ENCODE measurements at regions not wholly inside any gene's neighbourhood (a gene's known extent, or its start where the extent isn't known, plus 50 kb on each side); places are given as distances from the start of the nearest gene placed in this dataset.
A peak's percentile ranks its signal among the peaks of the same experiment; 100 is the strongest.

- no peak for TF ChIP-seq EZH2 (IDR thresholded peaks at IDR 0.05; ENCODE audit: insufficient read depth, poor library complexity, severe bottlenecking)
- TF ChIP-seq EZH2phosphoT487 (IDR thresholded peaks at IDR 0.05; ENCODE audit: insufficient read depth, low read depth), result no peak
- Histone ChIP-seq H3K4me1 (ENCODE audit: insufficient read depth) (no peaks in the 10 kb centered on the region), H2AFZ (no peak overlapping the region), H3K9me3 (ENCODE audit: low read depth) (no peaks in the 10 kb centered on the region), H4K20me1 (ENCODE audit: insufficient read depth) (no peaks in the 10 kb centered on the region), H3F3A (ENCODE audit: insufficient read depth) (no peaks in the 10 kb centered on the region), H3K27me3 (replicated peaks; ENCODE audit: insufficient read depth) (no peaks in the 10 kb centered on the region), H3K9ac (no peak overlapping the region), H3K27ac (no peak overlapping the region), H3K36me3 (ENCODE audit: low read depth) (no peaks in the 10 kb centered on the region), H3K9me2 (ENCODE audit: insufficient read depth) (no peaks in the 10 kb centered on the region), H3K79me2 (ENCODE audit: insufficient read depth) (no peaks in the 10 kb centered on the region), H3K4me3 (no peak overlapping the region), H3K4me2 (ENCODE audit: unreplicated experiment) (no peak overlapping the region)
- in situ Hi-C loops (cut with MboI), result no loop called here
- no peak for DNase-seq
These were observed 497.7 kb upstream of the MEF2C start for GRCh38 chr5:89380635-89381034.

- no peaks in the 10 kb centered on the region for H4K20me1 ChIP-seq (ENCODE audit: insufficient read depth)
- no peak overlapping the region for H3K4me3 ChIP-seq
- no peak overlapping the region for H3K4me2 ChIP-seq (ENCODE audit: unreplicated experiment)
- no peaks in the 10 kb centered on the region for H3K36me3 ChIP-seq (ENCODE audit: low read depth)
- WGBS, 2 experiments (ENCODE audit: low coverage in 1 of 2, low lambda C conversion rate in 2 of 2, missing lambda C conversion rate in 2 of 2), result 69 to 80% methylated on average over 13 of the region's 13 CpGs
- peak; percentile 18 for DNase-seq
- H3K9me3 ChIP-seq (ENCODE audit: low read depth), result no peaks in the 10 kb centered on the region
- H3K9me2 ChIP-seq (ENCODE audit: insufficient read depth), result no peaks in the 10 kb centered on the region
- no peak overlapping the region for H3K9ac ChIP-seq
- in situ Hi-C loops (cut with MboI), result no loop called here
- no peaks in the 10 kb centered on the region for H3K4me1 ChIP-seq (ENCODE audit: insufficient read depth)
- no peak overlapping the region for H2AFZ ChIP-seq
- no peak overlapping the region for H3K27ac ChIP-seq
- TF ChIP-seq EZH2phosphoT487 (IDR thresholded peaks at IDR 0.05; ENCODE audit: insufficient read depth, low read depth) (no peak), EZH2 (IDR thresholded peaks at IDR 0.05; ENCODE audit: insufficient read depth, poor library complexity, severe bottlenecking) (no peak)
- no peaks in the 10 kb centered on the region for H3F3A ChIP-seq (ENCODE audit: insufficient read depth)
- no peaks in the 10 kb centered on the region for H3K79me2 ChIP-seq (ENCODE audit: insufficient read depth)
- no peaks in the 10 kb centered on the region for H3K27me3 ChIP-seq (replicated peaks; ENCODE audit: insufficient read depth)
These were observed 494.9 kb upstream of the MEF2C start for GRCh38 chr5:89377767-89378455.

GRCh38 chr5:89374818-89375521, 492.0 kb upstream of the MEF2C start:
- Histone ChIP-seq H3K27me3 (replicated peaks; ENCODE audit: insufficient read depth) (no peaks in the 10 kb centered on the region), H3K79me2 (ENCODE audit: insufficient read depth) (no peaks in the 10 kb centered on the region), H3K9me2 (ENCODE audit: insufficient read depth) (no peaks in the 10 kb centered on the region), H3K36me3 (ENCODE audit: low read depth) (no peaks in the 10 kb centered on the region), H4K20me1 (ENCODE audit: insufficient read depth) (no peaks in the 10 kb centered on the region), H3K9ac (no peak overlapping the region), H3K4me3 (no peak overlapping the region), H3K9me3 (ENCODE audit: low read depth) (no peaks in the 10 kb centered on the region), H2AFZ (no peak overlapping the region), H3F3A (ENCODE audit: insufficient read depth) (no peaks in the 10 kb centered on the region), H3K4me2 (ENCODE audit: unreplicated experiment) (no peak overlapping the region), H3K4me1 (ENCODE audit: insufficient read depth) (no peaks in the 10 kb centered on the region), H3K27ac (no peak overlapping the region)
- in situ Hi-C loops (cut with MboI), result no loop called here
- TF ChIP-seq EZH2 (IDR thresholded peaks at IDR 0.05; ENCODE audit: insufficient read depth, poor library complexity, severe bottlenecking), result no peak
- no peak for TF ChIP-seq EZH2phosphoT487 (IDR thresholded peaks at IDR 0.05; ENCODE audit: insufficient read depth, low read depth)
- no peak for DNase-seq

- Histone ChIP-seq H3K9me3 (ENCODE audit: low read depth) (no peaks in the 10 kb centered on the region), H3K4me1 (ENCODE audit: insufficient read depth) (no peaks in the 10 kb centered on the region), H3K27me3 (replicated peaks; ENCODE audit: insufficient read depth) (no peaks in the 10 kb centered on the region), H3K9ac (no peak overlapping the region), H4K20me1 (ENCODE audit: insufficient read depth) (no peaks in the 10 kb centered on the region), H3K9me2 (ENCODE audit: insufficient read depth) (no peaks in the 10 kb centered on the region), H3F3A (ENCODE audit: insufficient read depth) (no peaks in the 10 kb centered on the region), H3K79me2 (ENCODE audit: insufficient read depth) (no peaks in the 10 kb centered on the region), H3K4me2 (ENCODE audit: unreplicated experiment) (no peak overlapping the region), H3K27ac (no peak overlapping the region), H2AFZ (no peak overlapping the region), H3K36me3 (ENCODE audit: low read depth) (no peaks in the 10 kb centered on the region), H3K4me3 (no peak overlapping the region)
- TF ChIP-seq EZH2 (IDR thresholded peaks at IDR 0.05; ENCODE audit: insufficient read depth, poor library complexity, severe bottlenecking) (no peak), EZH2phosphoT487 (IDR thresholded peaks at IDR 0.05; ENCODE audit: insufficient read depth, low read depth) (no peak)
- 88 to 90% methylated on average over 1 of the region's 1 CpG for whole genome bisulfite sequencing, 2 experiments (ENCODE audit: low coverage in 1 of 2, low lambda C conversion rate in 2 of 2, missing lambda C conversion rate in 2 of 2)
- in situ Hi-C loops (cut with MboI), result no loop called here
- DNase-seq, result no peak
These were observed 491.3 kb upstream of the MEF2C start for GRCh38 chr5:89374144-89374784.
